ENCODE measurements at regions not wholly inside any gene's neighbourhood (a gene's known extent, or its start where the extent isn't known, plus 50 kb on each side); places are given as distances from the start of the nearest gene placed in this dataset.

GRCh38 chr3:117691526-117691925, 981.9 kb downstream of the TUSC7 start:
- Histone ChIP-seq H2AFZ (ENCODE audit: low read depth, low read length) (no peak overlapping the region), H3K9ac (ENCODE audit: low read length) (no peak overlapping the region), H4K20me1 (ENCODE audit: insufficient read depth, low read length) (no peaks in the 10 kb centered on the region), H3K27me3 (ENCODE audit: insufficient read depth, low read length) (no peaks in the 10 kb centered on the region), H3K9me3 (ENCODE audit: insufficient read depth, low read depth, low read length) (no peaks in the 10 kb centered on the region), H3K4me3 (ENCODE audit: insufficient read depth, low read depth, low read length) (no peak overlapping the region), H3K4me1 (ENCODE audit: insufficient read depth, low read length) (no peaks in the 10 kb centered on the region), H3K4me2 (ENCODE audit: low read length) (no peak overlapping the region), H3K79me2 (ENCODE audit: insufficient read depth, low read length) (no peaks in the 10 kb centered on the region), H3K27ac (ENCODE audit: low read depth, low read length) (no peak overlapping the region), H3K36me3 (ENCODE audit: insufficient read depth, low read length) (no peaks in the 10 kb centered on the region)
- Mint-ChIP-seq H3K27me3 (ENCODE audit: low read depth, unreplicated experiment) (no peaks in the 10 kb centered on the region), H3K4me3 (ENCODE audit: unreplicated experiment) (no peak overlapping the region), H3K4me1 (ENCODE audit: low read depth, unreplicated experiment) (peaks cover 29% of the 10 kb centered on the region), H3K36me3 (ENCODE audit: low read depth, unreplicated experiment) (no peaks in the 10 kb centered on the region), H3K27ac (ENCODE audit: unreplicated experiment) (no peak overlapping the region), H3K9me3 (ENCODE audit: unreplicated experiment) (peaks cover 5% of the 10 kb centered on the region)
- TF ChIP-seq EZH2 (IDR thresholded peaks at IDR 0.05; ENCODE audit: insufficient read depth, low read length) (no peak), CTCF (IDR thresholded peaks at IDR 0.05; ENCODE audit: insufficient read depth, low read depth, low read length) (no peak)
- FAIRE-seq (no peak), DNase-seq (ENCODE audit: low read depth) (no peak)

- peak overlapping the region; percentile 24 for H3K27ac ChIP-seq (ENCODE audit: low read depth, low read length)
Observed at GRCh38 chr3:117692416-117692995, 982.9 kb downstream of the TUSC7 start.

More at GRCh38 chr3:117692416-117692995, 982.9 kb downstream of the TUSC7 start:
- Histone ChIP-seq H3K4me2 (ENCODE audit: low read length) (peak overlapping the region; percentile 2), H3K4me3 (ENCODE audit: insufficient read depth, low read depth, low read length) (no peak overlapping the region), H4K20me1 (ENCODE audit: insufficient read depth, low read length) (no peaks in the 10 kb centered on the region), H3K4me1 (ENCODE audit: insufficient read depth, low read length) (no peaks in the 10 kb centered on the region), H3K27me3 (ENCODE audit: insufficient read depth, low read length) (no peaks in the 10 kb centered on the region), H3K36me3 (ENCODE audit: insufficient read depth, low read length) (no peaks in the 10 kb centered on the region), H3K9me3 (ENCODE audit: insufficient read depth, low read depth, low read length) (no peaks in the 10 kb centered on the region), H3K9ac (ENCODE audit: low read length) (peak overlapping the region; percentile 24), H2AFZ (ENCODE audit: low read depth, low read length) (peak overlapping the region; percentile 45), H3K79me2 (ENCODE audit: insufficient read depth, low read length) (no peaks in the 10 kb centered on the region)
- H3K9me3 Mint-ChIP-seq (ENCODE audit: unreplicated experiment) = peaks cover 5% of the 10 kb centered on the region
- peaks cover 29% of the 10 kb centered on the region for H3K4me1 Mint-ChIP-seq (ENCODE audit: low read depth, unreplicated experiment)
- TF ChIP-seq CTCF (IDR thresholded peaks at IDR 0.05; ENCODE audit: insufficient read depth, low read depth, low read length) (no peak), EZH2 (IDR thresholded peaks at IDR 0.05; ENCODE audit: insufficient read depth, low read length) (no peak)
- peak overlapping the region; percentile 97 for H3K27ac Mint-ChIP-seq (ENCODE audit: unreplicated experiment)
- no peaks in the 10 kb centered on the region for H3K27me3 Mint-ChIP-seq (ENCODE audit: low read depth, unreplicated experiment)
- peak; percentile 65 for DNase-seq (ENCODE audit: low read depth)
- H3K4me3 Mint-ChIP-seq (ENCODE audit: unreplicated experiment) = no peak overlapping the region
- no peaks in the 10 kb centered on the region for H3K36me3 Mint-ChIP-seq (ENCODE audit: low read depth, unreplicated experiment)
- peak; percentile 59 for FAIRE-seq

Measured in astrocyte (in vitro differentiated cells and primary cell).